Loucy (cell line): ENCODE measurements at regions not wholly inside any gene's neighbourhood (a gene's known extent, or its start where the extent isn't known, plus 50 kb on each side); places are given as distances from the start of the nearest gene placed in this dataset.

Experiments used
- H2AFZ ChIP-seq: fragments of 200-600 bp; sonication (generic); 2 replicates; pipeline ENCODE4 v1.6.0; 2016; ENCODE audit warnings: antibody characterized with exemption, mild to moderate bottlenecking, low read length, moderate library complexity
- H3F3A ChIP-seq: fragments of 200-600 bp; 2 replicates; pipeline ENCODE4 v1.6.0; 2016; ENCODE audit warnings: antibody characterized with exemption, low read depth, mild to moderate bottlenecking
- H3K27me3 ChIP-seq: fragments of 200-600 bp; sonication (generic); 2 replicates; pipeline ENCODE4 v1.6.1; 2014; ENCODE audit warnings: low read length, mild to moderate bottlenecking; ENCODE audit not compliant: insufficient read depth, poor library complexity, severe bottlenecking
- H3K36me3 ChIP-seq: fragments of 200-600 bp; sonication (generic); 2 replicates; pipeline ENCODE4 v1.6.1; 2016; ENCODE audit warnings: low read length; ENCODE audit not compliant: insufficient read depth
- H3K4me1 ChIP-seq: fragments of 200-600 bp; sonication (generic); 2 replicates; pipeline ENCODE4 v1.5.1; 2014; ENCODE audit warnings: low read length, mild to moderate bottlenecking; ENCODE audit not compliant: insufficient read depth, poor library complexity, severe bottlenecking
- H3K4me2 ChIP-seq: fragments of 200-600 bp; sonication (generic); 2 replicates; pipeline ENCODE4 v1.6.0; 2014; ENCODE audit warnings: antibody characterized with exemption, low read length, low read depth, mild to moderate bottlenecking; ENCODE audit not compliant: poor library complexity, severe bottlenecking
- H3K4me3 ChIP-seq: fragments of 200-600 bp; sonication (generic); 2 replicates; pipeline ENCODE4 v1.5.1; 2014; ENCODE audit warnings: low read length, mild to moderate bottlenecking, mixed read lengths; ENCODE audit not compliant: poor library complexity, severe bottlenecking
- H3K79me2 ChIP-seq: fragments of 200-600 bp; sonication (generic); 2 replicates; pipeline ENCODE4 v1.6.1; 2014; ENCODE audit warnings: low read length; ENCODE audit not compliant: insufficient read depth
- H3K9ac ChIP-seq: fragments of 200-600 bp; sonication (generic); 2 replicates; pipeline ENCODE4 v1.6.0; 2014; ENCODE audit warnings: mild to moderate bottlenecking, low read depth, low read length, moderate library complexity; ENCODE audit not compliant: poor library complexity, severe bottlenecking
- H3K9me2 ChIP-seq: fragments of 200-600 bp; sonication (generic); replicated peaks from 2 replicates; pipeline ENCODE4 v1.6.1; 2016; ENCODE audit warnings: low read depth, low read length, mixed read lengths
- H3K9me3 ChIP-seq: fragments of 200-600 bp; sonication (generic); 2 replicates; pipeline ENCODE4 v1.6.1; 2014; ENCODE audit warnings: mild to moderate bottlenecking, antibody characterized with exemption, low read length, low read depth; ENCODE audit not compliant: insufficient read depth
- H4K20me1 ChIP-seq: fragments of 200-600 bp; sonication (generic); 2 replicates; pipeline ENCODE4 v1.6.0; 2014; ENCODE audit warnings: antibody characterized with exemption, low read length, mild to moderate bottlenecking; ENCODE audit not compliant: insufficient read depth, poor library complexity, severe bottlenecking
- CTCF ChIP-seq: fragments of 200-600 bp; sonication (generic); conservative IDR thresholded peaks from 2 replicates; pipeline ENCODE4 v1.5.1; 2014; ENCODE audit warnings: mild to moderate bottlenecking, antibody characterized with exemption, low read length
- EZH2phosphoT487 ChIP-seq: fragments of 200-600 bp; IDR thresholded peaks from 2 replicates; pipeline ENCODE4 v1.6.1; 2018; ENCODE audit warnings: antibody characterized with exemption, mild to moderate bottlenecking, moderate library complexity, borderline replicate concordance

GRCh38 chr11:98358551-98358950, 662.2 kb upstream of the CNTN5 start:
- H3K4me3 ChIP-seq: no peak overlapping the region

GRCh38 chr11:98365190-98365589, 655.6 kb upstream of the CNTN5 start:
- Histone ChIP-seq H3K9me2 (no peaks in the 10 kb centered on the region), H2AFZ (no peak overlapping the region), H3F3A (no peaks in the 10 kb centered on the region), H4K20me1 (no peaks in the 10 kb centered on the region), H3K4me1 (no peaks in the 10 kb centered on the region), H3K9me3 (no peaks in the 10 kb centered on the region), H3K36me3 (no peaks in the 10 kb centered on the region), H3K9ac (no peak overlapping the region), H3K79me2 (no peaks in the 10 kb centered on the region), H3K27me3 (no peaks in the 10 kb centered on the region), H3K4me3 (no peak overlapping the region), H3K4me2 (no peak overlapping the region)
- TF ChIP-seq EZH2phosphoT487 (no peak), CTCF (no peak)

More at GRCh38 chr11:98358551-98358950, 662.2 kb upstream of the CNTN5 start:
- Histone ChIP-seq H3K36me3 (no peaks in the 10 kb centered on the region), H2AFZ (no peak overlapping the region), H3K27me3 (no peaks in the 10 kb centered on the region), H3K4me1 (no peaks in the 10 kb centered on the region), H3F3A (no peaks in the 10 kb centered on the region), H3K79me2 (no peaks in the 10 kb centered on the region), H3K4me2 (no peak overlapping the region), H3K9me2 (no peaks in the 10 kb centered on the region), H3K9me3 (no peaks in the 10 kb centered on the region), H3K9ac (no peak overlapping the region), H4K20me1 (no peaks in the 10 kb centered on the region)
- TF ChIP-seq CTCF: no peak
- no peak for TF ChIP-seq EZH2phosphoT487

- Histone ChIP-seq H3K27me3 (no peaks in the 10 kb centered on the region), H3K4me2 (no peak overlapping the region), H4K20me1 (no peaks in the 10 kb centered on the region), H2AFZ (no peak overlapping the region), H3K9ac (no peak overlapping the region), H3K79me2 (no peaks in the 10 kb centered on the region), H3K4me1 (no peaks in the 10 kb centered on the region), H3K9me2 (no peaks in the 10 kb centered on the region), H3F3A (no peaks in the 10 kb centered on the region), H3K36me3 (no peaks in the 10 kb centered on the region), H3K9me3 (no peaks in the 10 kb centered on the region), H3K4me3 (no peak overlapping the region)
- TF ChIP-seq CTCF (no peak), EZH2phosphoT487 (no peak)
Observed at GRCh38 chr11:98365941-98366340, 654.8 kb upstream of the CNTN5 start.
